GM21526 (cell line): ENCODE measurements at regions not wholly inside any gene's neighbourhood (a gene's known extent, or its start where the extent isn't known, plus 50 kb on each side); places are given as distances from the start of the nearest gene placed in this dataset.

Experiments used
- ATAC-seq: cut with Tn5 transposase; IDR thresholded peaks from one replicate; pipeline ENCODE4 v1.9.1; 2021; ENCODE audit warnings: moderate library complexity; ENCODE audit not compliant: unreplicated experiment, low FRiP score

DNA sequence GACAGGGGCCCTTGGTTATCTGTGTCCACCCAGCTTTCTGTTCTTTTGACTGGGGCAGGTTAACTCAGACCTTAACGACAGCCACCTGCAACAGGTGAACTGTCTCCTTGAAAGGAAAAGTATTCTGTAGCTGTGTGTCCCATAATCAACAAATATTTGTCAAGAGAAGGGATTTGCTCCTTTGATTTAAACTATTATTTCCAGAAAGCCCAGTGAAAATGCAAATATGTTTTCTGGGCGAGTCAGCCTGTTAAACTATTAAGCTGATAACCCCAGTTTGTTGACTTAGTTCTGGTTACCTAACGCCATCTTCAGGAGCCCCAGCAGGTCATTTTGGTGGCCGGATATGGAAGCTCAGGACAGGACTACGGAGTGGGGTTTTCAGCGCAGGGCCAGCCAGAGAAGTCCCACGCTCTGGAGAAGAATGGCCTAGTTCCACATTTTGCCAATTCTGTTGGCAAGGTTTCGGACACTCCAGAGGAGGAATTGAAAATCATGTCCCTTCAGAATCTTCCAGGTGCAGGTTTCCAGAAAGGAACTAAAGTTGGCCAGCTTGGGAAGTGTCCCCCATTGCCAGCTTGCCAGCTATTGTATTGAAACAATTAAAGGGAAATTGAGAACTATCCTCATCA is 54.5 kb downstream of the ADRA2A start:
- no peak for ATAC-seq

DNA sequence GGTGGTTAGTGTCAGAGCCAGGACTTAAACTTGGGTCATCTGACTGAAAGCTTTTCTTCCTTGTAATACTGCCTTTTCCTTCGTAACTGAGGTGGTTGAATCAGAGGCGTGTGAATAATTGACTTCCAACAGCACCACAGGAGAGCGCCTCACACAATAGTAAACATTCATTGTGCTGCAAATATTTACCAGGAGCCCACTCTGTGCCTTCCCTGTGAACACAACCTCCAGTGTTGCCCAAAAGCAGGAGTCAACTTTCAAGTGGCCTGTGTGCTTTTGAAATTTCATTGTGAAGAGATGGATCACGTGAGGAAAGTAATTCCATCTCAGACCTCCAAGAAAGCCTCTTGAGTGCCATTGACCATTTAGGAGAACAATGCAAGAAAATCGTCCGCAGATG is 60.2 kb downstream of the ADRA2A start:
- ATAC-seq = no peak

DNA sequence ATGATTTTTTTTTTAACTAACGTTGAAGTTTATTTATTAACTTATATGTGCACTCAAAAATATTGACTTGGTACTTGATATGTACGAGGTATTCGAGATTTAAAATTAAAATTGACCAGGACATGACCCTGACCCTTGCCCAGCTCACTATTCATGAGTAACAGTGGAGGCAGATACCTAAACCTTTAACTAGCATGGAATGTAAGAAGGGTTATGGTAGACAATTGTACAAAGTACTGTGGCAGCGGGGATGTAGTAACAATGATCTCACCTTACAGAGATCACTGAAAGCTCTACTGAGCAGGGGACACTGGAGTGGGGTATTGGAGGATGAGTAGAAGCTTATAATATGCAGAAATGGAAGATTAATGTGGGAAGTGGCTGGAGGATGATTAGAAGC is 60.8 kb downstream of the ADRA2A start:
- no peak for ATAC-seq

DNA sequence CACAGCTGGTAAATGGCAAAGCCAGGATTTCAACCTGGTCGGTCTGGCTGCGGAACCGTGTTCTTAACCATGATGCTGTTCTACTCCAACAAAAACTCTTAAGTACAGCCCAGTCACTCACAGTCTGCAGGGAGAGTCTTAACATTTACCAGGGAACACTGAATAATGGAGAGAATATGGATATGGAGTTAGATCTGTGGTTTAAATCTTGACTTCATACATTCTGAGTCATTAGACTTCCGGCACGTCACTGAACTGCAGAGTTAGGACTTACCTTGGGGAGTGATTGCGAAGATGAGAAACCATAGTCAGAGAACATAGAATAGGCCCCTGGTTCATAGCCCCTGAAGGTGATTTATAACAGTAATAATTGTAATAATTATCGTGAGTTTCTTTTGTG is 61.7 kb downstream of the ADRA2A start:
- no peak for ATAC-seq

DNA sequence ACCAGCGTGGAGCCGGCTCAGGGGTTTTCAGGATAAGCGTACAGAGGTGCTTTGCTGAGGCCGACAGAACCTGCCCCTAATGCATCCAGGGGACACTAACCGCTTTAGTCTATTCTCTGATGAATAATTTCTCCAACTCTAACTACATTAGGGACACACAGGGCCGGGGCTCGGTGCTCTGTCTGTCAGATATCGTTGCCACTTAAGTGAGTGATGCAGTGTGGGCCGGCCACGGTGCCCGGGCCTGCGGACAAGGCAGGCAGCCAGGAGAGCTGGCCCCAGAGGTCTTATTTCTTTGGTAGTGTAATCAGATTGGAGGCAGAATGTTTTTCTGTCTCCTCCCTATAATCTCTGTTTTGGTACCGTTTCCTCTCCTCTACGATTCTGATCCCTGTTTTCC is 62.7 kb downstream of the ADRA2A start:
- no peak for ATAC-seq

DNA sequence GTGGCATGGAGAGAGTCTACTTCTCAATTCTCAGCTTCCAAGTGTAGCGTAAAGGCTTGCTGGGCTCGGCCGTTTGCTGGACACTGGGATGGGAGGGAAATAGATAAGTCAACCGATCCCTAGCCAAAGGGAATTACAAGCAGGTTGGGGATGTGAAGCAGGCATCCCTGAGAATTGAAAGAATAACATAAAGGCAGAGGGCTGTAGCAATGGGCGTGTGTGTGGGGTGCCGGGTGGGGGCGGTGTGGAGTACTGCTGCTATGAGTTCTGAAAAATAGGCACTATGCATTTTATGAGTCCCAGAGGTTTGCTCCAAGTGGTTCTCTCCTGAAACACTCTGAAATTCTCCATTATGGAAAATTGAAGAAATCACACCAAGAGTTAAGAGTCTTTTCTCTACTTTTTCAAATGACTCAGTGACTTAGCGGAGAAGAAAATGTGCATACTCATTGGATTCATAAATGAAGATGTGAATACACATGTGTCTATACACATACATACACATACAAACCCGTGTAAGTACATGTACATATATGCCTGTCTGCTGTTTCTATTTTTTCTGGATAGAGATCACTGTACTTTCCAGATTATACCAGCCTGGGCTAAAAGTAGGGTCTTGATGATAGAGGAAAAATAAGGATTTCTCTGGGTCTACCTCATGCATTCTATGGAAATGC is 65.4 kb downstream of the ADRA2A start:
- ATAC-seq = no peak

GRCh38 chr10:111146025-111146640 is 69.3 kb downstream of the ADRA2A start:
- no peak for ATAC-seq

DNA sequence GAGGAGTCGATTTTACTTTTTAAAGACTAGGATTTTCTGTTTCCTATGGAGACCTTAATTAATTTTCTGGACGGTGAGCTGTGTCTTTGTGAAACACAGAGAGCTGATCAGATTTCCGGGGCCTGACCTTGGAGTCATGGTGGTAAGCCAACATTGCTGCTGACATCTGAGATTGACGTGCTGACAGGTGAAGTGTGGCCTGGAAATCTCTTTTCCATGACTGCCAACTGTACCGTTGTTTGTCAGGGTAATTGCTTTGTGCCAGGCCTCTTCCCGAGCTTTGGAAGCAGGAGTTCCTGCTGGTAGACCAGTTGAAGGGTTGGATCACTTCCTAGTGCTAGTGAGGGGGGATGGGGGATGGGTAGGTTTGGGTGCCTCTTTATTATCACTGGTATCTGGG is 71.2 kb downstream of the ADRA2A start:
- ATAC-seq = no peak

DNA sequence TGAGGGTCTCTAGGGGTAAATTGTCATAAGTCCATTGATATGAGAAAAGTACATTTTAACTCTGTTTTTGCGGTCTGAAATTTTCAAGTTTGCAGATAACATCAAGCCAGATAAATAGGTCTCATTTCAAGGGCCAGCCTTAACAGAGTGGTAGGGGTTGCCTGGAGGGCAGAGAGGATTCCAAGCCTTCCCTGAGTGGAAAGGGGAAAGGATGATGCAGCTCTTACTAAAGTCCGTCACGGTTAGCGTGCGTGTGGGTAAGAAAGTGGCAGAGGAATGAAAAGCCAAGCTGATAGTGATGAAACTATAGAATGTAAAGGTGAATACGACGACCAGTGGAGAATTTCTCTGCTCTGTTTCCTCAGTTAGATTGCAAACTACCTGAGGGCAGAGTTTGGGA is 71.6 kb downstream of the ADRA2A start:
- ATAC-seq = no peak

GRCh38 chr10:111150691-111151090 is 73.9 kb downstream of the ADRA2A start:
- no peak for ATAC-seq

GRCh38 chr10:111151595-111152307 is 74.9 kb downstream of the ADRA2A start:
- no peak for ATAC-seq

- no peak for ATAC-seq
Measured at GRCh38 chr10:111156754-111157153, 79.9 kb downstream of the ADRA2A start.

DNA sequence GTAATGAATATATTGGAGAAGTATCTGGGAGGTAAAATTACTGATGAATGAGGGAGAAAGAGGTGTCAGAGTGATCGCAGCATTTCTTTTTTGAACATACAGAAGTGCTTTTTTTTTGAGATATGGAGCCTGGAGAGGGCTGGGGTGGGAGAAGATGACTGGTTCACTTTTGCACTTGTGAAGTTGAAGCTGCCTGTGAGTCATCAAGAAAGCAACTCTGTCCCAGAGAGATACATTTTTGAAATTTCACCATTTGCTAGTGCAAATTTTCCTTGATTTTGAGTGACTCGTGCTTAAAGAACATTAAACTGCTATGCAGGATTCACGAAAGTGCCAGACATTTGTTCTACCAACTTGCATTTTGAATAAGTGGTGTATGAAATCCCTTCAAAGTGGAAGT is 81.8 kb downstream of the ADRA2A start:
- no peak for ATAC-seq

DNA sequence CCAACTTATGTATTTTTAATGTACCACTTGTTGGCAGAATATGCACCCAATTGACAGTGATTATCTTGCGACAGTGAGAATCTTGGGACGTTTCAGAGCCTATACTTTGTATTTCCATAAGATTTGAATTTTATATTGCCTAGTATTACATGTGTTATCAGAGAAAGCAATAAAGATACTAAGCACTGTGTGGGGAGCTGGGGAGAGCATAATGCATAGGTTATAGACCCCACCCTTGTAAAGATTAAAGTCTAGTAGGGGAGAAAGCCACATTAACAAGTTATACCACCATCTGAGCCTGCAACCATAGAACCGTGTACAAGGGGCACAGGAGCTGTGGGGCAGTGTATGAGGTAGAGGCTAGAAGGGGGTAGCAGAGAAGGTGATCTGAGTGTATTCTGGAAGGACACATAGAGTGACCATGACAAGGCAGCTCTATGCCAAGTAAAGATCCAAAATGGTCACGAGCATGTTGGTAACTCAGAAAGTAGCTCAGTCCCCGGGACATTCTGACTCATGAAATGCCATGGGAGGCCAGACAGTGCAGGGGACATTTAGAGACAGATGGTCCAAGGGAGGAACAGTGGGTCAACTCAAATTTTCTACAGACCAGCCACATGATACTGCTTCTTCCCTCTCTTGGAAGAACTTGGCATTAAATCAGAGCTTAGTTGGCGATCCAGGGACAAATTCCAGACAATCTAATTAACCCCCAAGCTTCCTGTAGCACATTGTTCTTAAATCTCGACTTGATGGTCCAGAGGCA is 84.5 kb downstream of the ADRA2A start:
- ATAC-seq = no peak

- ATAC-seq = no peak
Measured at GRCh38 chr10:111171183-111171582, 94.4 kb downstream of the ADRA2A start.

DNA sequence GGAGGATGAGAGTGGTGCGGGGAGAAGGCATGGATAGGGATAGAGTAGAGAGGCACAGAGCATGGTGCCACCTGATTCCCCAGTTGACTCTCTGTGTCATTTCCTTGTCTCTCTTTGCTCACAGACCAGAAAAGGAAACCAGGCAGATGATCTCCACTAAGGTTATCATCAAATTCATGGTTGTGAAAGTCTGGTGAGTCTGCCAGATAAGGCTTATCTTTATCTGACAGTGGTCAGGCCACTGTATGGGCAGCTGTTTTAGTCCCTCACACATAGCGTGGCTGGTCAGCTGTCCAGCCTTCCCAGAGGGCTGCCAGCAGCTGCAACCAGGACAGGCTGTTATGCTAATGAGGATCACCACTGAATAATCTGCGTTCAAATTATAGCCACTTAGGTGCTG is 99.0 kb downstream of the ADRA2A start:
- ATAC-seq = no peak

DNA sequence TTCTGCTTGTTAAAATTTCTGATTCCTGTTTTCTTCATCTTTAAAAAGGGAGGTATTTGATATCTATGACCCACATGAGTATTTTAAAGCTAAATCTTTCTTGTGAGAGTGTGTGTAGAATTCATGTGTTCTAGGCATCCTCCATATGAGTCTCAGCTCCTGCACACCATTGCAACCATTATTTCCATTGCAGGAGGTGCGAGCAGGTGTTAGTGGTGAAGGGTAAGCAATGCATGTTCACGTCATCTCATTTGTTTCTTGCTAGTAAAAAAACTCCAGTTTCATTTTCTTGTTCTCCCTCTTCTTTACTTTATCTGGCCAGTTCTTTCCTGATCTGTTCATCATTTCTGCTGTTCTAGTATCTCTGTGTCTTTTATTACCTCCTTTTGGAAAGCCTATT is 100.5 kb downstream of the ADRA2A start:
- no peak for ATAC-seq

- ATAC-seq = no peak
Measured at GRCh38 chr10:111179514-111179913, 102.7 kb downstream of the ADRA2A start.

- no peak for ATAC-seq
Measured at GRCh38 chr10:111186358-111186757, 109.5 kb downstream of the ADRA2A start.

DNA sequence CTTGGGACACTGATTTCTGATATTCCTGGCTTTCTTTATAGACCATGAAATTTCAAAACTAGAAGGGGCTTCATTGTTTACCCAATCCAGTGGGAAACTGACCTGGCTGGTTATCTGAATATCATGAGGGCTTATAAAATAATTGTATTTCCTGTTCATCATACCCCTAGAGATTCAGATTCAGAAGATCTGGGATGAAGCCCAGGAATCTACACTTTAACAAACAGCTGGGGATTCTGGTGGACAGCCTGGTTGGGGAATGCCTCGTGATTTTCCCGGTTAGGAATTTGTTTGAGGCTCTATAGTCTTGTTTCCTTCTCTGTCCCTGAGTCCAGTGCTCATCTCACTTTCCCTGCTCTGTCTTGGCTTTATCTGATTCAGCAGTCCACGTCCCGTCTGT is 110.3 kb downstream of the ADRA2A start:
- no peak for ATAC-seq

DNA sequence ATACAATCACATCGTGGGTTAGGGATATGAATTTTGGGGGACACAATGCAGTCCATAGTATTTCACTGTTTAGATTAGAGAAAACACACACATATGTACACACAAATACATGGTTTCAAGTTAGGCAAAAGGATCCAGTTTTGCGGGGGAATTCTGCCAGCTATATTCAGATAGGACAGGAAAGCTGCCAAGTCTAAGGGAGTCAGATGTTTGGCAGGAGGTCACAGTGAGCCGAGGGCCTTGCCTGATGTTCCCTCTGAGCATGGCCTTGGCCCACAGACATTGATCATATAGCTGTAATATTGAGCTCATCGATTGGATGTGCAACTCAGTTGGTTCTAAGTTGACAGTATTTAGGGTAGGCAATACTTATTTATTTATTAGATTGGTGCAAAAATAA is 122.8 kb downstream of the ADRA2A start:
- no peak for ATAC-seq
